Activated CD4-positive, alpha-beta T cell treated with anti-CD3 and anti-CD28 coated beads, Interleukin-2, amount 10 ng/mL, durations not matched to agents 7 days and 5 days (primary cell): ENCODE measurements at regions not wholly inside any gene's neighbourhood (a gene's known extent, or its start where the extent isn't known, plus 50 kb on each side); places are given as distances from the start of the nearest gene placed in this dataset.

Experiments used
- CTCF ChIA-PET: fragments of 350-600 bp; sonication (Branson Sonifier 250); formaldehyde crosslinking; loops from one replicate; lab custom pipeline; 2021; ENCODE audit warnings: antibody characterized with exemption; lab: Charles Lee
- POLR2A ChIA-PET: fragments of 350-600 bp; sonication (Branson Sonifier 250); formaldehyde crosslinking; loops from one replicate; lab custom pipeline; 2021; ENCODE audit warnings: antibody characterized with exemption; lab: Charles Lee
- DNase-seq: peaks from one replicate; pipeline ENCODE4 v3.0.0-alpha.2; 2020
- H3K27ac Mint-ChIP-seq: one replicate; pipeline ENCODE4 v1.8.0; 2021; ENCODE audit warnings: mild to moderate bottlenecking, moderate library complexity, mixed read lengths
- H3K27me3 Mint-ChIP-seq: one replicate; pipeline ENCODE4 v1.8.0; 2021; ENCODE audit warnings: mixed read lengths
- H3K36me3 Mint-ChIP-seq: one replicate; pipeline ENCODE4 v1.8.0; 2021; ENCODE audit warnings: low read depth, mixed read lengths
- H3K4me1 Mint-ChIP-seq: one replicate; pipeline ENCODE4 v1.8.0; 2021; ENCODE audit warnings: mixed read lengths
- H3K4me3 Mint-ChIP-seq: one replicate; pipeline ENCODE4 v1.8.0; 2021; ENCODE audit warnings: mild to moderate bottlenecking, moderate library complexity, mixed read lengths
- H3K9me3 Mint-ChIP-seq: one replicate; pipeline ENCODE4 v1.8.0; 2021; ENCODE audit warnings: mixed read lengths

- POLR2A ChIA-PET, result no interaction called here
- H3K9me3 Mint-ChIP-seq, result no peaks in the 10 kb centered on the region
These were observed 1025.0 kb upstream of the CELF2 start for GRCh38 chr10:9992661-9993060.

GRCh38 chr10:9994131-9994530 lies 1023.5 kb upstream of the CELF2 start:
- DNase-seq, result no peak
- H3K4me1 Mint-ChIP-seq, result no peaks in the 10 kb centered on the region
- CTCF ChIA-PET, result no interaction called here
- no peak overlapping the region for H3K4me3 Mint-ChIP-seq
- POLR2A ChIA-PET, result no interaction called here
- H3K27ac Mint-ChIP-seq, result no peak overlapping the region
- H3K9me3 Mint-ChIP-seq, result no peaks in the 10 kb centered on the region
- H3K27me3 Mint-ChIP-seq, result no peaks in the 10 kb centered on the region
- H3K36me3 Mint-ChIP-seq, result no peaks in the 10 kb centered on the region

More at GRCh38 chr10:9992661-9993060, 1025.0 kb upstream of the CELF2 start:
- H3K4me1 Mint-ChIP-seq, result no peaks in the 10 kb centered on the region
- no peak overlapping the region for H3K27ac Mint-ChIP-seq
- CTCF ChIA-PET, result no interaction called here
- H3K27me3 Mint-ChIP-seq, result no peaks in the 10 kb centered on the region
- H3K4me3 Mint-ChIP-seq, result no peak overlapping the region
- no peak for DNase-seq
- H3K36me3 Mint-ChIP-seq, result no peaks in the 10 kb centered on the region

- POLR2A ChIA-PET, result no interaction called here
- no peaks in the 10 kb centered on the region for H3K9me3 Mint-ChIP-seq
- no peaks in the 10 kb centered on the region for H3K4me1 Mint-ChIP-seq
- CTCF ChIA-PET, result no interaction called here
- no peaks in the 10 kb centered on the region for H3K27me3 Mint-ChIP-seq
- no peak overlapping the region for H3K27ac Mint-ChIP-seq
- DNase-seq, result no peak
- H3K36me3 Mint-ChIP-seq, result no peaks in the 10 kb centered on the region
- H3K4me3 Mint-ChIP-seq, result no peak overlapping the region
These were observed 1018.0 kb upstream of the CELF2 start for GRCh38 chr10:9999627-10000026.

GRCh38 chr10:10007957-10008356 lies 1009.7 kb upstream of the CELF2 start:
- no peaks in the 10 kb centered on the region for H3K27me3 Mint-ChIP-seq
- no peak overlapping the region for H3K4me3 Mint-ChIP-seq
- no peak overlapping the region for H3K27ac Mint-ChIP-seq
- CTCF ChIA-PET, result no interaction called here
- H3K4me1 Mint-ChIP-seq, result no peaks in the 10 kb centered on the region
- H3K36me3 Mint-ChIP-seq, result no peaks in the 10 kb centered on the region
- POLR2A ChIA-PET, result no interaction called here
- H3K9me3 Mint-ChIP-seq, result no peaks in the 10 kb centered on the region
- no peak for DNase-seq

GRCh38 chr10:10010397-10010796 lies 1007.3 kb upstream of the CELF2 start:
- H3K27me3 Mint-ChIP-seq, result no peaks in the 10 kb centered on the region
- POLR2A ChIA-PET, result no interaction called here

DNA sequence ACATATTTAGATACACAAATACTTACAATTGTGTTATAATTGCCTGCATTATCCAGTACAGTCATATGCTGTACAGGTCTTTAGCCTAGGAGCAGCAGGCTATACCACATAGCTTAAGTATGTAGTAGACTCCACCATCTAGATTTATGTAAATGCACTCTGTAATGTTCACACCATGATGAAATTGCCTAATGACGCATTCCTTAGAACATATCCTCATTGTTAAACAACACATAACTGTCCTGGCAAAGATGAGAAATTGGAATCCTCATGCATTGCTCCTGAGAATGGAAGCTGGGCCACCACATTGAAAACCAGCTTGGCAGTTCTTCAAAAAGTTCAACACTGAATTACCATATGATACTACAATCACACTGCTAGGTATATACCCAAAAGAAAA lies 1002.8 kb upstream of the CELF2 start:
- CTCF ChIA-PET, result no interaction called here
- Mint-ChIP-seq H3K36me3 (no peaks in the 10 kb centered on the region), H3K4me1 (no peaks in the 10 kb centered on the region)

More at GRCh38 chr10:10010397-10010796, 1007.3 kb upstream of the CELF2 start:
- CTCF ChIA-PET, result no interaction called here
- no peak overlapping the region for H3K4me3 Mint-ChIP-seq
- no peaks in the 10 kb centered on the region for H3K9me3 Mint-ChIP-seq
- DNase-seq, result no peak
- H3K27ac Mint-ChIP-seq, result no peak overlapping the region
- H3K36me3 Mint-ChIP-seq, result no peaks in the 10 kb centered on the region
- H3K4me1 Mint-ChIP-seq, result no peaks in the 10 kb centered on the region

GRCh38 chr10:10017716-10018115 lies 1000.0 kb upstream of the CELF2 start:
- Mint-ChIP-seq H3K27ac (no peak overlapping the region), H3K27me3 (no peaks in the 10 kb centered on the region), H3K4me3 (no peak overlapping the region), H3K4me1 (no peaks in the 10 kb centered on the region), H3K9me3 (no peaks in the 10 kb centered on the region), H3K36me3 (no peaks in the 10 kb centered on the region)
- POLR2A ChIA-PET, result no interaction called here
- DNase-seq, result no peak
- CTCF ChIA-PET, result no interaction called here

More for the DNA sequence above, 1002.8 kb upstream of the CELF2 start:
- Mint-ChIP-seq H3K4me3 (no peak overlapping the region), H3K27ac (no peak overlapping the region), H3K27me3 (no peaks in the 10 kb centered on the region), H3K9me3 (no peaks in the 10 kb centered on the region)
- no peak for DNase-seq
- POLR2A ChIA-PET, result interaction anchor here (0.7 kb wide), 1 partner anchor 74 kb away, joined by 3 read pairs; no protein-coding TSS in a partner anchor

- no peaks in the 10 kb centered on the region for H3K27me3 Mint-ChIP-seq
- DNase-seq, result no peak
- ChIA-PET CTCF (no interaction called here), POLR2A (no interaction called here)
- peaks cover 2% of the 10 kb centered on the region for H3K9me3 Mint-ChIP-seq
- no peak overlapping the region for H3K27ac Mint-ChIP-seq
- H3K36me3 Mint-ChIP-seq, result no peaks in the 10 kb centered on the region
- no peaks in the 10 kb centered on the region for H3K4me1 Mint-ChIP-seq
- H3K4me3 Mint-ChIP-seq, result no peak overlapping the region
These were observed 996.7 kb upstream of the CELF2 start for GRCh38 chr10:10020945-10021344.

DNA sequence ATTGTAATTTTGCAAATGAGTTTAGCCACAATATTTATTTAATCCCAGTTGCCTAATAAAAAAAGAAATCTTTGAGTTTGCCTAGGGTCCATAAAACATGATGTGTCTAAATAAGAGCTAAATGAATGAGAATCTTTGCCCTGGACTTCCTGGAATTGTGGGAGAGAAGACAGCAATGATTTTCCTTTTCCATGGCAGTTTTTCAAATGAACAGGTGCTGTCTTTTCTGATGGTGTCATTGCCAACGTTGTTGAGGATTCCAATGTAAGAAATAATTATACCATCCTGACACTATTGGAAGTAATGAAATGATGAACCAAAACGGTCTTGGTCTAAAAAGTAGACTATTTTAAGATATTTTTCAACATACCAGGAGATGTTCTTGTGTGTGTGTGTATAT lies 984.7 kb upstream of the CELF2 start:
- Mint-ChIP-seq H3K27ac (no peak overlapping the region), H3K36me3 (no peaks in the 10 kb centered on the region), H3K9me3 (no peaks in the 10 kb centered on the region), H3K4me1 (no peaks in the 10 kb centered on the region), H3K4me3 (no peak overlapping the region), H3K27me3 (no peaks in the 10 kb centered on the region)
- no peak for DNase-seq
- POLR2A ChIA-PET, result no interaction called here
- CTCF ChIA-PET, result no interaction called here

GRCh38 chr10:10038348-10038747 lies 979.3 kb upstream of the CELF2 start:
- ChIA-PET CTCF (no interaction called here), POLR2A (interaction anchor here (0.6 kb wide), 1 partner anchor 908 kb away, joined by 5 read pairs; no protein-coding TSS in a partner anchor)
- Mint-ChIP-seq H3K36me3 (no peaks in the 10 kb centered on the region), H3K4me3 (no peak overlapping the region), H3K27me3 (no peaks in the 10 kb centered on the region), H3K27ac (no peak overlapping the region), H3K4me1 (no peaks in the 10 kb centered on the region), H3K9me3 (no peaks in the 10 kb centered on the region)
- DNase-seq, result no peak

- H3K4me3 Mint-ChIP-seq, result no peak overlapping the region
- no peak for DNase-seq
- H3K36me3 Mint-ChIP-seq, result no peaks in the 10 kb centered on the region
- ChIA-PET CTCF (no interaction called here), POLR2A (no interaction called here)
- H3K9me3 Mint-ChIP-seq, result no peaks in the 10 kb centered on the region
- no peaks in the 10 kb centered on the region for H3K27me3 Mint-ChIP-seq
- H3K27ac Mint-ChIP-seq, result no peak overlapping the region
- H3K4me1 Mint-ChIP-seq, result no peaks in the 10 kb centered on the region
These were observed 978.1 kb upstream of the CELF2 start for GRCh38 chr10:10039595-10039994.

GRCh38 chr10:10043083-10043482 lies 974.6 kb upstream of the CELF2 start:
- Mint-ChIP-seq H3K4me3 (no peak overlapping the region), H3K36me3 (no peaks in the 10 kb centered on the region), H3K4me1 (no peaks in the 10 kb centered on the region), H3K9me3 (no peaks in the 10 kb centered on the region), H3K27ac (no peak overlapping the region), H3K27me3 (no peaks in the 10 kb centered on the region)
- no peak for DNase-seq
- ChIA-PET POLR2A (no interaction called here), CTCF (no interaction called here)

DNA sequence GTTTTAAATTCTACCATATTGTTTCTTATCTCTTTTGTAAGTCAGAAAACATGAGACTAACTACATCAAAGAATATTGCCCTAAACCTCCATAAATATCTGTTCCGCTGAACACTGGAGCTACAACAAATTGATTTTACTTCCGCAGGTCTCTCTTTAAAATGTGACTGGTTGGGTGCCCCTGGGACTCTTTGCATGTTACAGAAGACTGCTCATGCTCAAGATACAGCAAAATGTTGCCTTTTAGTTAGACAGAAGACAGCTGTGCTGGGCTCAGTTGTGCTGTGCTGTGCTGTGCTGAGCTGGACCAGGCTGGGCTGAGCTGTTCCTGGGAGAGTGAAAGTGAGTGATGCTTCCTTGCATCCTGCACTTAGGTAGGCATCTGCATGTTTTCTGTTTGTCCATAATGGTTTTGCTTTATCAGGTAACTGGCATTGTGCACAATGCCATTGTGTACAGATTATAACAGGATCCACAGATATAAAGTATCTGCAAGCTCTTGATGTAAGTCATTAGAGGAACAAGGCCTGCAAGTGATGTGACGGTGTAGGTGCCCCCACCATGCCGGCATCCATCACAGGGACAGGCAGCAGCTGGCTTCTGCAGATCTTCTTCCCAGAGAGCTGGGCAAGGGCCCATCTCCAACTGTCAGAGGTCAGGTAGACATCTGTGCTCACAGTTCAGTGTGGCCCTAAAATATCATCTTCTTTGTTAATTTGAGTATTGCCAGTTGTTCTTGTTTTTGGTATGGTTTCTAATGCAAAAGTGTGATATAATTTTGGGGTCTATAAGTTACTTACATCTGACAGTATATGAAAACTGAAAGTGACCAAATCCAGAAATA lies 972.5 kb upstream of the CELF2 start:
- no peaks in the 10 kb centered on the region for H3K4me1 Mint-ChIP-seq
- H3K9me3 Mint-ChIP-seq, result no peaks in the 10 kb centered on the region
- H3K27me3 Mint-ChIP-seq, result no peaks in the 10 kb centered on the region
- no peak overlapping the region for H3K27ac Mint-ChIP-seq
- DNase-seq, result no peak
- no peak overlapping the region for H3K4me3 Mint-ChIP-seq
- H3K36me3 Mint-ChIP-seq, result no peaks in the 10 kb centered on the region
- POLR2A ChIA-PET, result no interaction called here
- CTCF ChIA-PET, result no interaction called here

GRCh38 chr10:10045765-10046028 lies 972.0 kb upstream of the CELF2 start:
- ChIA-PET POLR2A (no interaction called here), CTCF (no interaction called here)
- Mint-ChIP-seq H3K4me3 (no peak overlapping the region), H3K27ac (no peak overlapping the region), H3K9me3 (no peaks in the 10 kb centered on the region), H3K4me1 (no peaks in the 10 kb centered on the region), H3K36me3 (no peaks in the 10 kb centered on the region), H3K27me3 (no peaks in the 10 kb centered on the region)
- DNase-seq, result no peak
